Lung microvascular endothelial cell (primary cell): ENCODE measurements at regions not wholly inside any gene's neighbourhood (a gene's known extent, or its start where the extent isn't known, plus 50 kb on each side); places are given as distances from the start of the nearest gene placed in this dataset.
A peak's percentile ranks its signal among the peaks of the same experiment; 100 is the strongest.

Source experiments
- DNase-seq, 2 donors: peaks; one replicate each; pipeline versions ENCODE4 v3.0.0 to v3.0.0-alpha.2; 2010; ENCODE audit warnings: low read depth in 2 of 2

DNA sequence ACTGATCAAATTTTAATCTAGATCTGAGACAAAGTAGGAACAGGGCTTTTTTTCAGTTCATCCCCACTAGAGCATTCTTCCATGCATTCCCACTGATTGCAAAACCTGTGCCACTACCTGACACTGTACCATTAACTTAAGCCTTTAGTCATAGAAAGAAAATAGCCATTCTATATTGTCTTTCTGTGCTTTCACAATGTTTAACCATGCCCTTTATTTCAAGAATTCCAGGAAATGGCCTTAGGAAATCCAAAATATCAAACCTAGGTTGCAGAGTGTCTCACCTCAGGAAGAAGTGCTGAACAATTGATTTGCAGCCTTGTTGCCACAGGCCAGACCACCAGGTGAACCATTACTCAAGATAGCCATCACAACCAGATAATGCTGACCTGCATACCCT is 56.2 kb upstream of the TGFBR2 start:
- peak; percentile 34 to 90 for DNase-seq

DNA sequence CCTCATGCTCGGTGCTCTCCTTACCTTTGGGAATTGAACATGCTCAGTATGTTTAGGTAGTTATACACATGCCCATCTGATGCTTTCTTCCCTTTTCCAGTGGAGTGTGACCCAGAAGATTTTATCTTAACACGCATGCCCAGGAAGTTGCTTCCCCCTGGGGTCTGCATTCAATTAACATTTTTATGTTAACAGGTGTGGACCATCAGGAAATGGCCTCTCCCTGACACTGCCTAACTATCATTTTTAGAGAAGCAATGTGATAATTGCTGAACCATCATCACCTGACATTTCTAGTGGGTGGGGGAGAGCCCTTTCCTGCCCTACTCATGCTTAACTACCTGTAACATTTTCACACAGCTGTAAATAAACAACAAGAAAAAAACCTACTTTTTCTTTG is 55.1 kb upstream of the TGFBR2 start:
- DNase-seq = peak in 1 of 2 donors; percentile 19

DNA sequence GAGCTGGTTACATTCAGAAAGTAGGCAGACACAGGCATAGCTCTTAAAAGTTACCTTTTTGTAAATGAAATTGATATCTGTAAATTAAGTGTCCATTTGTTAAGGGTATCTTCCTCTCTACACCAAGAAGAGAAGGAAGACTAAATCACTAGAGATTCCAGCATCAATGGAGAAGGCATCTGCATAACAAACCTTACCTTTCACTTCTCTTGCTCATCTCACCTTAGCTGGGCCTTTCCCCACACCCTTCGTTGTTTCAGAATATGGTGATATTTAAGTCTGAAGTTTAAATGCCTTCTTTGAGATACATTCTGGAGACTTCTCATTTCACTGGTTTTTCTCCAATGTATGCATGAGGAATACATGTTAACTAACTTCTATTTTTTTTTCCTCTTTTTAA is 54.5 kb upstream of the TGFBR2 start:
- DNase-seq = no peak

DNA sequence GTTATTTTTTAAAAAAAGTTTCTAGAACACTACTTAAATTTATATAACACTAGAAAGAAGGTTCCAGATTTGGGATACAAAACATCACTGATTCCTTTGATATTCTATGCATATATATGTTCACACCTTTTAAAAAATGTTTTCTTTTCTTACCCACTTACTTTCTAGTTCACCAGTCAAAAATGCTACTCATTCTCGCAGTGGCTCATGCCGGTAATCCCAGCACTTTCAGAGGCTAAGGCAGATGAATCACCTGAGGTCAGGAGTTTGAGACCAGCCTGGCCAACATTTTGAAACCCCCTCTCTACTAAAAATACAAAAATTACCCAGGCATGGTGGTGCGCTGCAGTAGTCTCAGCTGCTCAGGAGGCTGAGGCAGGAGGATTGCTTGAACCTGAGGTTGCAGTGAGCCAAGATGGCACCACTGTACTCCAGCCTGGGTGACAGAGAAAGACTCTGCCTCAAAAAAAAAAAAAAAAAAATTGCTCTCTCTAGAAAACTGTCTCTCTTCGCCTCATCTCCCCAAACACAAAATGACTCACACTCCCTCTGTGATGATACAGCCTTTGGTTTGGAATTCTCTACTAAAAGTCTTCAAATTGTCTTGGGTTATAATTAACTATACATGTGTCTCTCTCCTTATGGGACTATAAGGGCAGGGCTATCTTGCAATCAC is 52.6 kb upstream of the TGFBR2 start:
- no peak for DNase-seq

DNA sequence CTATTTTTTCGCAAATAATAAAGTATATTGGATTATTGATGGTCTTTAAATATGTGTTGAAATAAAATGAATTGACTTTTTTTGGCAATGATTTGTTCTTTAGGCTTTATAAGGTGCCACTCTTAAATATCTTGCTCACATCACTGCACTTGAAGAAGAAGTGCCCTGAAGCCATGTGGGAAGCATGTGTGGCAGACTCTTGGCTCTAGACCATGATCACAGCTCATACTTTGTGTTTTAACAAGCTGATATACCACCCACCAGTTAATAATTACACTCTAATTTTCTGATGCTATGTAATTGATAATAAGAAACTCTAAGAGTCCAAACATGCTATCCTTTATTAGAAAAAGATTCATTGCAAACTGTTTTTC is 52.1 kb upstream of the TGFBR2 start:
- no peak for DNase-seq

DNA sequence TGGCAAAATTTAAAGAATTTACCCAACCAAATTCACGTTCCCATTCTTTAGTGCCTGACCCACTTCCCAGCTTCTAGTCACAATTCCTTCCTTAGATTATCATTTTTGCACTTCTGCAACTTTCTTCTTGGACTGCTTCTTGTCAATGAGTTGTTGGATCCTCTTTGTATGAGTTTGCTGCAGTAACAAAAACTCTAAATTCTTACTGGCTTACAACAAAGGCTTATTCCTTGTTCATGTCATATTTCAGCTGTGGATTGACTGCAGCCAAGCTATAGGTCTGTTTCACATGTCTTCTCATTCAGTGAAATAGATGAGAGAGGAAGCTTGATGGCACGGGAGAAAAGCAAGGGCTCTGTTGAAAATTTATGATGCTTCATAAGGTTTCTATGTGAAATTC is 50.4 kb upstream of the TGFBR2 start:
- no peak for DNase-seq
